Subcutaneous abdominal adipose tissue (tissue), 5 donors: ENCODE measurements at regions not wholly inside any gene's neighbourhood (a gene's known extent, or its start where the extent isn't known, plus 50 kb on each side); places are given as distances from the start of the nearest gene placed in this dataset.

Experiments
- H3K27ac ChIP-seq: one replicate; pipeline ENCODE4 v1.7.0; 2013; ENCODE audit warnings: low read depth, mild to moderate bottlenecking, inconsistent platforms, low read length, moderate library complexity
- H3K27me3 ChIP-seq, 5 donors: one replicate each; pipeline ENCODE4 v1.7.0; 2013; ENCODE audit warnings: low read length in 5 of 5, inconsistent platforms in 1 of 5; ENCODE audit not compliant: control insufficient read depth in 5 of 5, insufficient read depth in 4 of 5
- H3K36me3 ChIP-seq, 5 donors: one replicate each; pipeline ENCODE4 v1.7.0; 2013; ENCODE audit warnings: low read length in 5 of 5; ENCODE audit not compliant: control insufficient read depth in 5 of 5, insufficient read depth in 5 of 5
- H3K4me1 ChIP-seq, 5 donors: one replicate each; pipeline ENCODE4 v1.7.0; 2013; ENCODE audit warnings: low read length in 5 of 5, mild to moderate bottlenecking in 3 of 5, moderate library complexity in 1 of 5; ENCODE audit not compliant: control insufficient read depth in 5 of 5, insufficient read depth in 5 of 5
- H3K4me3 ChIP-seq, 5 donors: one replicate each; pipeline ENCODE4 v1.7.0; 2013; ENCODE audit warnings: low read length in 5 of 5, low read depth in 1 of 5
- H3K9ac ChIP-seq, 5 donors: one replicate each; pipeline ENCODE4 v1.7.0; 2013; ENCODE audit warnings: low read length in 5 of 5, mild to moderate bottlenecking in 4 of 5, moderate library complexity in 3 of 5
- H3K9me3 ChIP-seq, 5 donors: one replicate each; pipeline ENCODE4 v1.7.0; 2013; ENCODE audit warnings: low read length in 5 of 5; ENCODE audit not compliant: control insufficient read depth in 5 of 5
- donor health status: healthy.
- donor health status: healthy.
- donor health status: healthy.
- donor health status: healthy.
- donor health status: healthy.

DNA sequence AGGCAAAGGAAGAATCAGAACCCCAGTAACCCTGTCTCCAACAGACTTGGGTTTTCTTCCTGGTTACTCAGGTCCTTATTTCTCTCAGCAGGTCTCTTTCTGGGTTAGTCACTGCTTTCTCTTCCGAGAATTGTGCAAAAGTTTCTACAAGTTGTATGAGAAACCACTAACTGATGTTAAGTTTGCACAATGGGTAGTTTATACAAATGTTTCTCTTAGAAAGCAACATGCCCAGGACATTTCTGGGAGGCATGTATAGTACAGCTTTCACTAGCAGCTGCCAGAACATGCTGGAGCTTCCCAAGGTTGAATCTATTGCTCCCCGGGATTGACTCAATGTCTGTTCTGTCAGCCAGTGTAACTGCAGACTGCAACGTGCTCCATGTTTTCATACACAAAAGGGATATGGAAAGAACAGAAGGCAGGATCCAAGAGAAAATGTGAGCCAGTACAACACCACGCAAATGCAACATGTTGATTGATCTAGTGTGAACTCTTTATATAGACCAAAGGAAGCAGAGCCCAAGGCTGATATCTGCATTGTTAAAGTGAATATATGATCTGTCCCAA lies 887.8 kb downstream of the MCTP2 start:
- H3K4me3 ChIP-seq, result no peak overlapping the region
- no peak overlapping the region for H3K9ac ChIP-seq
- H3K4me1 ChIP-seq, result peaks cover 0 to 4% (median 0%) of the 10 kb centered on the region in 5 donors
- no peaks in the 10 kb centered on the region for H3K36me3 ChIP-seq
- H3K9me3 ChIP-seq, result no peaks in the 10 kb centered on the region
- no peak overlapping the region for H3K27ac ChIP-seq
- H3K27me3 ChIP-seq, result no peaks in the 10 kb centered on the region

DNA sequence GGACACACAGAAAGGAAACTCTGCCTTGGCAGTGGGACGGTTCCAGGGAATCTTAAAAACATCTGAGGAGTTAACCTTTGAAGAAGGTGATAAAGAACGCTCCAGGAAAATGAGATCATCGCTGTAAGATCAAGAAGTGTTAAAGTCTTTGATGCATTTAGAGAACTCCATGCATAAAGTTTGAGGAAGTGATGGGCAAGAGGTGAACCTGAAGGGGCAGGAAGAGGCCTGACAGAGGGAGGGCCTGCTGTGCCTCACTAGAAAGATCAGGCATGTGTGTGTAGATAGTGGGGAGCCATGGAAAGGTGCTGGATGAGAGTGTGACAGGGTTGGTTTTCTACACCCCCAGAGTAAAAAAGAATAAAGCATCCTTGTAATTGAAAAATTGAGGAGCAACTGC lies 889.2 kb downstream of the MCTP2 start:
- Histone ChIP-seq H3K9ac (no peak overlapping the region), H3K4me1 (peaks cover 0 to 4% (median 0%) of the 10 kb centered on the region in 5 donors), H3K9me3 (no peaks in the 10 kb centered on the region), H3K27ac (no peak overlapping the region), H3K36me3 (no peaks in the 10 kb centered on the region), H3K4me3 (no peak overlapping the region), H3K27me3 (no peaks in the 10 kb centered on the region)

DNA sequence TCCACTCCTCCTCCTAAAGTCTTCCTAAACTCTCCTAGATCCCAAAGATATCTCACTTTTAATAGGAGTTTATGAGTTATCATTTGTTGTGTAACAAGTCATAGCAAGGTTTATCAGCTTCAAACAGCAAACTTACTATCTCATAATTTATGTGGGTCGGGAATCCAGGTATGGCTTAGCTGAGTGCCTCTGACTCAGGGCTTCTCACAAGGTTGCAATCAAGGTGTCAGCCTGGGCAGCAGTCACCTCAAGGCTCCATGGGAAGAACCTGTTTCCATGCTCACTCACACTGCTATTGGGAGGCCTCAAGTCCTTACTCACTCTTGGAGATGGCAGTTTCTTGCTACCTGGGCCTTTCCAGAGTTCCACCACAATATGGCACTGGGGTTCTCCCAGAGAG lies 889.8 kb downstream of the MCTP2 start:
- no peaks in the 10 kb centered on the region for H3K27me3 ChIP-seq
- no peaks in the 10 kb centered on the region for H3K36me3 ChIP-seq
- no peak overlapping the region for H3K4me3 ChIP-seq
- no peak overlapping the region for H3K9ac ChIP-seq
- peaks cover 0 to 4% (median 0%) of the 10 kb centered on the region in 5 donors for H3K4me1 ChIP-seq
- no peaks in the 10 kb centered on the region for H3K9me3 ChIP-seq
- no peak overlapping the region for H3K27ac ChIP-seq

DNA sequence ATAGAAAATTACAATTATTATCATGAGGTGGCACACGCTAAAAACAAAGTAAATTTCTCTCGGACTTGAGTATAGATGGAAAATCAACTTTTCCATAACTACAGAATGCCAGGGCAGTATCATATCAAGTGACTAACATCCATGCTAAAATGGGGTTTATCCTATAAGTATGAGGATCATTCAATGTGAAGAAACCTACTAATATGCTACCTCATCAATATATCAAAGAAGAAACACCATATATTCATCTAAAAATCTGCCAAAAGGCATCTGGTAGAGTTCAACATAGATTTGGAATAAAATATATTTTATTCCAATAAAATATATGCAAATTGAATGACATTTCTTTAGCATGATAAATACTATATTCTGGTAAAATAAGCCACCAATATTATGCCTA lies 894.4 kb downstream of the MCTP2 start:
- Histone ChIP-seq H3K27me3 (no peaks in the 10 kb centered on the region), H3K4me1 (peaks cover 0 to 23% (median 3%) of the 10 kb centered on the region in 5 donors), H3K9me3 (no peaks in the 10 kb centered on the region), H3K27ac (no peak overlapping the region), H3K4me3 (no peak overlapping the region), H3K36me3 (no peaks in the 10 kb centered on the region), H3K9ac (no peak overlapping the region)

DNA sequence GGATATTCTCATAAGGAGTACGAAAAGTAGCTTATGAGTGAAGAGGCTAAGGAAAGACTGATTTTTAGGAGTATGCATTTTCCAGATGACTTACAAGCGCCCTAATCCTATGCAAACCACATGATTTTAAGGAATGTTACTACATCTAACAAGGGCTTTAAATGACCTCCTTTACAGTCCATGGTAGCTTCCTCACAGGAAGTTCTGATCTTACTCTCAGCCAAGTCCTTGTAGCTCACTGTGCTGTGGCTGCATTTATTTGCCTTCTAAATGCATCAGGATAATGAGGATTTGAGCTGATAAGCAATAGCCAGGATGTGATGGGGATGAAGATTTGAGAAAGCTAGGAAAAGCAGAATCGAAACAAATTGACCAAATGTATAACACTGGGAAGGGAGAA lies 896.0 kb downstream of the MCTP2 start:
- H3K4me1 ChIP-seq, result peaks cover 0 to 32% (median 3%) of the 10 kb centered on the region in 5 donors
- H3K9ac ChIP-seq, result no peak overlapping the region
- no peak overlapping the region for H3K4me3 ChIP-seq
- no peaks in the 10 kb centered on the region for H3K27me3 ChIP-seq
- H3K9me3 ChIP-seq, result no peaks in the 10 kb centered on the region
- H3K36me3 ChIP-seq, result no peaks in the 10 kb centered on the region
- no peak overlapping the region for H3K27ac ChIP-seq

DNA sequence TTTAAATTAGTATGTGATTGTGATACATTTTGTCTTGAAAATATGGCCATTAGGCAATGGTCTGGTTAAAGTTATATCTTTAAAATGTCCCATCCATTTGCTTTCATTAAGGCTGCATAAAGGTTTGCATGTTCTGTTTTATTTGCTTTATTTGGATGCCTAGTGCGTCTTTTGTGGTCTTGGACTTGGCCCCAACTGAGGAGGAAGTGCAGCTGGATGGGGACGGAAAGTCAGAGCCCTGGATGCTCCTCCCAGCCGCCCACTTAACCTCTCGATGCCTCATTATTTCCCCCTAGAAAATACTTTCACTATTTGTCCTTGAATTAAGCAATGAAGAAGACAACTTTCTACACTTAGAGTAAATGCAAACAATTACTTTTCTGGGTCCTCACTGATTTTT lies 898.2 kb downstream of the MCTP2 start:
- no peaks in the 10 kb centered on the region for H3K36me3 ChIP-seq
- H3K27ac ChIP-seq, result no peak overlapping the region
- H3K27me3 ChIP-seq, result no peaks in the 10 kb centered on the region
- no peaks in the 10 kb centered on the region for H3K9me3 ChIP-seq
- no peak overlapping the region for H3K9ac ChIP-seq
- H3K4me3 ChIP-seq, result no peak overlapping the region
- H3K4me1 ChIP-seq, result peaks cover 0 to 32% (median 3%) of the 10 kb centered on the region in 5 donors

DNA sequence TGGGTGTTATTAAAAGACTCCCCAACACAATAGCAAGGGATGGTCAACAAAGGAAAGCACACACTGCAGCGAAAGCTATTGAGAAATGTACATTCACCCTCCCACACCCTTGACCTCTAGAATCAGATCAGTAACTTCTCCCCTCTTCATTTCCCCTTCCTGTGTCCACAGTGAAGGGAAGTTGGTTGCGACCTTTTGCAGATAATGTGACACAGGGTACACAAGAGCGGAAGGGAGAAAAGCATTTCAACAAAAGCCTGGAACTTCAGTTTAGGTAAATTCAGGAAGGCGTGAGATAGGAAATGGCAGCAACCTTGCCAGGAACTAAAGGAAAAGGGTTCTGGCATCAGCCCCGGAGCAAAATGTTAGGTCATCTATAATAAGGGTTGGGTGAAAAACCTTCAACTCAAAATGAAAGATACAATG lies 899.8 kb downstream of the MCTP2 start:
- Histone ChIP-seq H3K9ac (no peak overlapping the region), H3K36me3 (no peaks in the 10 kb centered on the region), H3K27me3 (no peaks in the 10 kb centered on the region), H3K9me3 (no peaks in the 10 kb centered on the region), H3K4me3 (no peak overlapping the region), H3K4me1 (peaks cover 0 to 32% (median 3%) of the 10 kb centered on the region in 5 donors), H3K27ac (no peak overlapping the region)

DNA sequence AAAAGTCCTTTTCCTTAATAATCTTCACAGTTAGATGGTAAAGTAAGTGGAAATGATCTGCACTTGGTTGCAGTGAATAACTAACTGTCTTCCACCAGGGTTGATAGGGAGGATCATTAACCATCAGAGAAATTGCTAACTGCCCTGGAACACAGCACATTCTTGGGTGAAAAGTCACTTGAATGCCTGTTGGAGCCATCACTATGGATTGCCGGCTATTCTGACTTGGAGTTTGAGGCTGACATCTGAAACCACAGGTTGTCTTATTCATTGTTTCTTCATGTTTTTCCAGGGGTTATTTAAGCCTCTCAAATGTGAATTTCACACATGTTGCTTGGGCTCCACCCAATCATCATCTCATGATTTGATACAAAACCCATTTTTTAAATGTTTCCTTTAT lies 901.4 kb downstream of the MCTP2 start:
- no peaks in the 10 kb centered on the region for H3K9me3 ChIP-seq
- H3K4me1 ChIP-seq, result peaks cover 0 to 28% (median 3%) of the 10 kb centered on the region in 5 donors
- H3K36me3 ChIP-seq, result no peaks in the 10 kb centered on the region
- no peak overlapping the region for H3K27ac ChIP-seq
- H3K4me3 ChIP-seq, result no peak overlapping the region
- no peak overlapping the region for H3K9ac ChIP-seq
- H3K27me3 ChIP-seq, result no peaks in the 10 kb centered on the region

DNA sequence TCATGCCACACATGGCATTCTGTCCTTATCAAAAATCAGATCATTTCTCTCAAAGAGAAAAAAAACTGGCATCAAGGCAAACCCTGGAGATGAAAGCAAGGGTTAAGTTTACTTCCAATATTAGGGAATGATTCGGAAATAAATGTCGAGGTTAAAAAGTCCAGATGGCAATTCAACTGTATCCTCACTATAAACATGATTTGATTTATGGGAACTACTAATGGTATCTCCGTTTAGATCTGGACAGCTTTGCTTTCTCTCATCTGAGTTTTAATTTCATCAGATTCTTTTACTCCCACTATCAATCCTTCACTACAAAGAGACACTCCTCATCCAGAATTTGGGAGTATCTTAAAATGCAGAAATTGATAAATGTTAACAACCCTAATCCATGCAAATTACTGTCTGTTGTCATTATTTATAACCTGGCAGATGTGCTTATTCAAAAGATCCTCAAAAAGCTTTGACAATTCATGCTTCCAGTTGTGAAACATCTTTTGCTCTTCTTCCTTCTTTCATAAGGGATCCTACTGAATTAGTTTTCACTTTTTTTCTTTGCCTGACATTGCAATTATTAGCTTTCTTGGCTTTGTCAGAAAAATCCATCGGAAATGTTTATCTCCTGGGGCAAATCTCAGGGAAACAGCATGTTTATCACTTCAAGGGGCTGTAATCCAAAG lies 903.2 kb downstream of the MCTP2 start:
- H3K27me3 ChIP-seq, result no peaks in the 10 kb centered on the region
- H3K9ac ChIP-seq, result no peak overlapping the region
- H3K9me3 ChIP-seq, result no peaks in the 10 kb centered on the region
- H3K4me1 ChIP-seq, result peaks cover 0 to 21% (median 1%) of the 10 kb centered on the region in 5 donors
- no peak overlapping the region for H3K4me3 ChIP-seq
- H3K27ac ChIP-seq, result no peak overlapping the region
- no peaks in the 10 kb centered on the region for H3K36me3 ChIP-seq

DNA sequence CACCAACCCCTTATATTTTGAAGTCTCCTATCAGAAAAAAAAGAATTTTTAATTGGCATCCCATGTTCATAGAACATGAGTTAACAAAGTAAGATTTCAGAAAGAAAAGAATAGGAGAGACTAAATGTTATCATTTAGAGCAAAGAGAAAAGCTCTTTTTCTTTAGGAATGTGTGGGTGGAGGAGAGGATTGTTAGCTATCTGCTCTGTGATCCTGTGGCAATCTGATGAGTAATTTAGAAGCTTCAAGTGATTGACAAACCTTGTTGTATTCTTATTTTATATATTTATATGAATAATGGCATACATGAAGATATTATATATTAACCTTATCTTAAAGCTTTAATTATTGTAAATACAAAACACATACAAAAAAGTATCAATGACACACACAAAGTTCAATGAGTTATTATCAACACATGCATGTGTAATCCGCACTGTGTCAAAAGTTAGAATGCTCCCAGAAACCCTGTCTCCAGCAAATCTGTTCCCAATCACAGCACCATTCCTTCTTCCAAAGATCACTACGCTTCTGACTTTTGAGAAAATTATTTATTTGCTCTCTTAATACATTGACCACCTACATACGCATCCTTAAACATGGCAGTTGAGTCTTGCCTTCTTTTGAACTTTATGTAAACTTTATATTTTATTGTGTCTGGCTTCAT lies 907.4 kb downstream of the MCTP2 start:
- Histone ChIP-seq H3K27ac (no peak overlapping the region), H3K36me3 (no peaks in the 10 kb centered on the region), H3K9ac (no peak overlapping the region), H3K4me1 (no peaks in the 10 kb centered on the region), H3K9me3 (no peaks in the 10 kb centered on the region), H3K27me3 (no peaks in the 10 kb centered on the region), H3K4me3 (no peak overlapping the region)
